OCI-LY1 (cell line): ENCODE measurements at regions not wholly inside any gene's neighbourhood (a gene's known extent, or its start where the extent isn't known, plus 50 kb on each side); places are given as distances from the start of the nearest gene placed in this dataset.

Experiments used
- EZH2 ChIP-seq: fragments of 200-600 bp; sonication (generic), shearing (Covaris generic); IDR thresholded peaks from 2 replicates; pipeline ENCODE4 v1.8.0; 2017; ENCODE audit warnings: borderline replicate concordance, mixed run types, mild to moderate bottlenecking, antibody characterized with exemption, low read length, moderate library complexity, mixed read lengths
- TF ChIP-seq, protein P1 (sequence below): fragments of 200-600 bp; sonication (generic), shearing (Covaris generic); IDR thresholded peaks from 2 replicates; pipeline ENCODE4 v1.5.1; 2017; ENCODE audit warnings: mild to moderate bottlenecking, antibody characterized with exemption, low read length, moderate library complexity, mixed read lengths

DNA sequence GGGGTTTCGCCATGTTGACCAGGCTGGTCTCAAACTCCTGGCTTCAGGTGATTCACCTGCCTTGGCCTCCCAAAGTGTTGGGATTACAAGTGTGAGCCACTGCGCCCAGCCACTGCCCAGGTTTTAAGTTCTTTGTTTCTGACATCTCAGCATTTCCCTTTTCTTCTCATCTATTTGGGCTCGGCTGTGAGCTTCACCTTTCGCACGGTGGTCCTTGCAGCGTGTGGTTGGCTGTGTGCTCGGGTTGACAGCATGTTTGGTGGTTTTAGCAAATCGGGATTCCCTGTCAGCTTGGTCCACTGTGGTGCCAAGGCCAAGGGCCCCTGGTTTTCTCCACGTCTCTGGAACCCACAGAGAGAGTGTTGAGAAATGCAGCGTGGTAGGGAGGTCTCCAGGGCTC, 138.8 kb downstream of the DNAJB6 start:
- TF ChIP-seq, protein P1, sequence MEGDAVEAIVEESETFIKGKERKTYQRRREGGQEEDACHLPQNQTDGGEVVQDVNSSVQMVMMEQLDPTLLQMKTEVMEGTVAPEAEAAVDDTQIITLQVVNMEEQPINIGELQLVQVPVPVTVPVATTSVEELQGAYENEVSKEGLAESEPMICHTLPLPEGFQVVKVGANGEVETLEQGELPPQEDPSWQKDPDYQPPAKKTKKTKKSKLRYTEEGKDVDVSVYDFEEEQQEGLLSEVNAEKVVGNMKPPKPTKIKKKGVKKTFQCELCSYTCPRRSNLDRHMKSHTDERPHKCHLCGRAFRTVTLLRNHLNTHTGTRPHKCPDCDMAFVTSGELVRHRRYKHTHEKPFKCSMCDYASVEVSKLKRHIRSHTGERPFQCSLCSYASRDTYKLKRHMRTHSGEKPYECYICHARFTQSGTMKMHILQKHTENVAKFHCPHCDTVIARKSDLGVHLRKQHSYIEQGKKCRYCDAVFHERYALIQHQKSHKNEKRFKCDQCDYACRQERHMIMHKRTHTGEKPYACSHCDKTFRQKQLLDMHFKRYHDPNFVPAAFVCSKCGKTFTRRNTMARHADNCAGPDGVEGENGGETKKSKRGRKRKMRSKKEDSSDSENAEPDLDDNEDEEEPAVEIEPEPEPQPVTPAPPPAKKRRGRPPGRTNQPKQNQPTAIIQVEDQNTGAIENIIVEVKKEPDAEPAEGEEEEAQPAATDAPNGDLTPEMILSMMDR = no peak
- TF ChIP-seq EZH2 = no peak
